ENCODE measurements at regions not wholly inside any gene's neighbourhood (a gene's known extent, or its start where the extent isn't known, plus 50 kb on each side); places are given as distances from the start of the nearest gene placed in this dataset.

DNA sequence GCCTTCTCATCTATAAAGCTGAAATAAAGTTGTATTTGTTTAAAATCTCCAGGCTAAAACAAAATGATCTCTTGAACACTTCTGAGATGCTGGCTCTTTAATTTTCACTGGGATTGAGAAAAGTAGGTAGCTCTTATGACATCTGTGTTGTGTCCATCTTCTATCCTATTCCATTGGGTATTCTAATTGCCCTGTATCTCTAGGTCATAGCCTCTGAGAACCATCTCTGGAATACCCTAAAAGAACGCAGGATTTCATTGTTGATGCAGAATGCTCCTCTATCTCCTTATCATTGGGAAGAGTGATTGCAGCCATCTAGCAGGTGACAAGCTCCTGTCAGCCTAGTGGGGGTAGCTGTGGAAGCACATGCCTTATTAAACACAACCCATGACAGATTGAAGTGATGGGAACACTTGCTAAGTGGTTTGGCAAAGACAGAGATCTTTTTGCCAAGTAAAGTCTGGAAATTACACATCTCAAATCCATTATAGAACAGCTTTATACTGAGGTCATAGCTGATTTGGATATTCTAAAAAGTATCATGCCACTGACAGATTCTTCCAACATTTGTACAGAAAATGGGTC is 178.2 kb downstream of the TDRD15 start:
- no peaks in the 10 kb centered on the region for H4K20me1 ChIP-seq (ENCODE audit: insufficient read depth)
- no peak for TF ChIP-seq EZH2phosphoT487 (IDR thresholded peaks at IDR 0.05; ENCODE audit: borderline replicate concordance)
- TF ChIP-seq, protein P1, sequence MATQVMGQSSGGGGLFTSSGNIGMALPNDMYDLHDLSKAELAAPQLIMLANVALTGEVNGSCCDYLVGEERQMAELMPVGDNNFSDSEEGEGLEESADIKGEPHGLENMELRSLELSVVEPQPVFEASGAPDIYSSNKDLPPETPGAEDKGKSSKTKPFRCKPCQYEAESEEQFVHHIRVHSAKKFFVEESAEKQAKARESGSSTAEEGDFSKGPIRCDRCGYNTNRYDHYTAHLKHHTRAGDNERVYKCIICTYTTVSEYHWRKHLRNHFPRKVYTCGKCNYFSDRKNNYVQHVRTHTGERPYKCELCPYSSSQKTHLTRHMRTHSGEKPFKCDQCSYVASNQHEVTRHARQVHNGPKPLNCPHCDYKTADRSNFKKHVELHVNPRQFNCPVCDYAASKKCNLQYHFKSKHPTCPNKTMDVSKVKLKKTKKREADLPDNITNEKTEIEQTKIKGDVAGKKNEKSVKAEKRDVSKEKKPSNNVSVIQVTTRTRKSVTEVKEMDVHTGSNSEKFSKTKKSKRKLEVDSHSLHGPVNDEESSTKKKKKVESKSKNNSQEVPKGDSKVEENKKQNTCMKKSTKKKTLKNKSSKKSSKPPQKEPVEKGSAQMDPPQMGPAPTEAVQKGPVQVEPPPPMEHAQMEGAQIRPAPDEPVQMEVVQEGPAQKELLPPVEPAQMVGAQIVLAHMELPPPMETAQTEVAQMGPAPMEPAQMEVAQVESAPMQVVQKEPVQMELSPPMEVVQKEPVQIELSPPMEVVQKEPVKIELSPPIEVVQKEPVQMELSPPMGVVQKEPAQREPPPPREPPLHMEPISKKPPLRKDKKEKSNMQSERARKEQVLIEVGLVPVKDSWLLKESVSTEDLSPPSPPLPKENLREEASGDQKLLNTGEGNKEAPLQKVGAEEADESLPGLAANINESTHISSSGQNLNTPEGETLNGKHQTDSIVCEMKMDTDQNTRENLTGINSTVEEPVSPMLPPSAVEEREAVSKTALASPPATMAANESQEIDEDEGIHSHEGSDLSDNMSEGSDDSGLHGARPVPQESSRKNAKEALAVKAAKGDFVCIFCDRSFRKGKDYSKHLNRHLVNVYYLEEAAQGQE (IDR thresholded peaks at IDR 0.05; ENCODE audit: low read depth) = no peak
- ChIA-PET CTCF (no interaction called here), RAD21 (ENCODE audit: low non-redundant PET in 1 of 2, low total read pairs in 2 of 2, uncharacterized antibody in 2 of 2, unreplicated experiment in 2 of 2) (no interaction called here), POLR2A (no interaction called here)
- H3K36me3 ChIP-seq (ENCODE audit: control insufficient read depth in 1 of 2, insufficient read depth in 2 of 2, low read length in 2 of 2) = no peaks in the 10 kb centered on the region
- H3K9me3 ChIP-seq (ENCODE audit: control insufficient read depth in 1 of 2, insufficient read depth in 1 of 2, low read depth in 1 of 2, low read length in 2 of 2) = no peaks in the 10 kb centered on the region
- intact Hi-C loops (cut with micrococcal nuclease) = no loop called here
- no peak overlapping the region for H3K9ac ChIP-seq (ENCODE audit: low read length)
- no peak overlapping the region for H3K4me2 ChIP-seq (ENCODE audit: low read length)
- BruUV-seq (replicated peaks) = no TSS peak
- H2AFZ ChIP-seq (ENCODE audit: low read depth, low read length, poor library complexity, severe bottlenecking) = no peak overlapping the region
- H3K4me3 ChIP-seq (replicated peaks in 1 of 2; ENCODE audit: low read depth in 1 of 2, low read length in 2 of 2) = no peak overlapping the region
- H3K27ac ChIP-seq (ENCODE audit: low read depth, low read length) = no peak overlapping the region
- no peaks in the 10 kb centered on the region for H3K9me2 ChIP-seq (ENCODE audit: insufficient read depth)
- no peaks in the 10 kb centered on the region for H3K4me1 ChIP-seq (ENCODE audit: control insufficient read depth in 1 of 2, insufficient read depth in 2 of 2, low read length in 2 of 2)
- H3K79me2 ChIP-seq (ENCODE audit: insufficient read depth, low read length) = no peaks in the 10 kb centered on the region
- DNase-seq (ENCODE audit: low read depth, low spot score) (no peak), ATAC-seq (no peak)
- H3K27me3 ChIP-seq (ENCODE audit: insufficient read depth, low read length) = no peaks in the 10 kb centered on the region

GRCh38 chr2:21303876-21304275 is 180.1 kb downstream of the TDRD15 start:
- no peaks in the 10 kb centered on the region for H3K9me3 ChIP-seq (ENCODE audit: control insufficient read depth in 1 of 2, insufficient read depth in 1 of 2, low read depth in 1 of 2, low read length in 2 of 2)
- no peak overlapping the region for H3K27ac ChIP-seq (ENCODE audit: low read depth, low read length)
- POLR2A ChIA-PET = no interaction called here
- no peak overlapping the region for H2AFZ ChIP-seq (ENCODE audit: low read depth, low read length, poor library complexity, severe bottlenecking)
- no peaks in the 10 kb centered on the region for H3K4me1 ChIP-seq (ENCODE audit: control insufficient read depth in 1 of 2, insufficient read depth in 2 of 2, low read length in 2 of 2)
- TF ChIP-seq JUND (IDR thresholded peaks at IDR 0.05) (no peak), POLR2AphosphoS5 (IDR thresholded peaks at IDR 0.05; ENCODE audit: low read depth, low read length) (no peak), ELF1 (IDR thresholded peaks at IDR 0.05; ENCODE audit: borderline replicate concordance, low read depth) (no peak), ZNF274 (IDR thresholded peaks at IDR 0.05; ENCODE audit: low read depth, low read length) (no peak), TCF7L2 (IDR thresholded peaks at IDR 0.05; ENCODE audit: borderline replicate concordance, extremely low read depth, insufficient read depth, insufficient read length) (no peak)
- ATAC-seq (no peak), DNase-seq (ENCODE audit: low read depth, low spot score) (no peak)
- no peaks in the 10 kb centered on the region for H3K36me3 ChIP-seq (ENCODE audit: control insufficient read depth in 1 of 2, insufficient read depth in 2 of 2, low read length in 2 of 2)
- no peaks in the 10 kb centered on the region for H3K79me2 ChIP-seq (ENCODE audit: insufficient read depth, low read length)
- H3K9me2 ChIP-seq (ENCODE audit: insufficient read depth) = no peaks in the 10 kb centered on the region
- H3K9ac ChIP-seq (ENCODE audit: low read length) = no peak overlapping the region
- H3K4me2 ChIP-seq (ENCODE audit: low read length) = no peak overlapping the region
- BruUV-seq (replicated peaks) = no TSS peak
- H3K27me3 ChIP-seq (ENCODE audit: insufficient read depth, low read length) = no peaks in the 10 kb centered on the region
- H3K4me3 ChIP-seq (replicated peaks in 1 of 2; ENCODE audit: low read depth in 1 of 2, low read length in 2 of 2) = no peak overlapping the region
- RAD21 ChIA-PET (ENCODE audit: low non-redundant PET in 1 of 2, low total read pairs in 2 of 2, uncharacterized antibody in 2 of 2, unreplicated experiment in 2 of 2) = no interaction called here
- intact Hi-C loops (cut with micrococcal nuclease) = no loop called here
- CTCF ChIA-PET = no interaction called here
- no peaks in the 10 kb centered on the region for H4K20me1 ChIP-seq (ENCODE audit: insufficient read depth)
